ENCODE measurements at regions not wholly inside any gene's neighbourhood (a gene's known extent, or its start where the extent isn't known, plus 50 kb on each side); places are given as distances from the start of the nearest gene placed in this dataset.

- no peaks in the 10 kb centered on the region for H3K27me3 ChIP-seq
- TF ChIP-seq CTCF (IDR thresholded peaks at IDR 0.05) (no peak), POLR2A (IDR thresholded peaks at IDR 0.05) (no peak), EP300 (IDR thresholded peaks at IDR 0.05) (no peak)
- no peaks in the 10 kb centered on the region for H3K4me1 ChIP-seq
Measured at GRCh38 chr14:40850191-40850590, 756.5 kb upstream of the LRFN5 start.

GRCh38 chr14:40847480-40847879, 759.2 kb upstream of the LRFN5 start:
- Histone ChIP-seq H3K4me1 (no peaks in the 10 kb centered on the region), H3K36me3 (no peaks in the 10 kb centered on the region), H3K27ac (no peak overlapping the region), H3K4me3 (no peak overlapping the region), H3K27me3 (no peaks in the 10 kb centered on the region), H3K9me3 (no peaks in the 10 kb centered on the region)
- no peak for DNase-seq (ENCODE audit: low spot score in 2 of 2)
- TF ChIP-seq EP300 (IDR thresholded peaks at IDR 0.05) = no peak
- no peak for TF ChIP-seq POLR2A (IDR thresholded peaks at IDR 0.05)
- TF ChIP-seq CTCF (IDR thresholded peaks at IDR 0.05) = no peak

More at GRCh38 chr14:40850191-40850590, 756.5 kb upstream of the LRFN5 start:
- Histone ChIP-seq H3K27ac (no peak overlapping the region), H3K9me3 (no peaks in the 10 kb centered on the region), H3K36me3 (no peaks in the 10 kb centered on the region), H3K4me3 (no peak overlapping the region)
- DNase-seq (ENCODE audit: low spot score in 2 of 2) = no peak

GRCh38 chr14:40842816-40843215, 763.9 kb upstream of the LRFN5 start:
- Histone ChIP-seq H3K4me3 (no peak overlapping the region), H3K27me3 (no peaks in the 10 kb centered on the region), H3K36me3 (no peaks in the 10 kb centered on the region), H3K4me1 (no peaks in the 10 kb centered on the region), H3K27ac (no peak overlapping the region), H3K9me3 (no peaks in the 10 kb centered on the region)
- DNase-seq (ENCODE audit: low spot score in 2 of 2) = no peak
- TF ChIP-seq POLR2A (IDR thresholded peaks at IDR 0.05) (no peak), EP300 (IDR thresholded peaks at IDR 0.05) (no peak), CTCF (IDR thresholded peaks at IDR 0.05) (no peak)

GRCh38 chr14:40841886-40842285, 764.8 kb upstream of the LRFN5 start:
- no peaks in the 10 kb centered on the region for H3K9me3 ChIP-seq
- no peaks in the 10 kb centered on the region for H3K36me3 ChIP-seq
- no peaks in the 10 kb centered on the region for H3K4me1 ChIP-seq
- TF ChIP-seq EP300 (IDR thresholded peaks at IDR 0.05) (no peak), CTCF (IDR thresholded peaks at IDR 0.05) (no peak), POLR2A (IDR thresholded peaks at IDR 0.05) (no peak)
- H3K4me3 ChIP-seq = no peak overlapping the region
- no peaks in the 10 kb centered on the region for H3K27me3 ChIP-seq
- WGBS, 2 donors = 29 to 42% methylated on average over 1 of the region's 1 CpG
- DNase-seq (ENCODE audit: low spot score in 2 of 2) = no peak
- no peak overlapping the region for H3K27ac ChIP-seq

GRCh38 chr14:40838601-40839000, 768.1 kb upstream of the LRFN5 start:
- TF ChIP-seq CTCF (IDR thresholded peaks at IDR 0.05) (no peak), POLR2A (IDR thresholded peaks at IDR 0.05) (no peak), EP300 (IDR thresholded peaks at IDR 0.05) (no peak)
- Histone ChIP-seq H3K27ac (no peak overlapping the region), H3K4me1 (no peaks in the 10 kb centered on the region), H3K36me3 (no peaks in the 10 kb centered on the region), H3K9me3 (no peaks in the 10 kb centered on the region), H3K4me3 (no peak overlapping the region), H3K27me3 (no peaks in the 10 kb centered on the region)
- DNase-seq (ENCODE audit: low spot score in 2 of 2) = no peak
- WGBS, 2 donors = 54 to 57% methylated on average over 2 of the region's 2 CpGs
